ENCODE measurements at regions not wholly inside any gene's neighbourhood (a gene's known extent, or its start where the extent isn't known, plus 50 kb on each side); places are given as distances from the start of the nearest gene placed in this dataset.
A peak's percentile ranks its signal among the peaks of the same experiment; 100 is the strongest.

DNA sequence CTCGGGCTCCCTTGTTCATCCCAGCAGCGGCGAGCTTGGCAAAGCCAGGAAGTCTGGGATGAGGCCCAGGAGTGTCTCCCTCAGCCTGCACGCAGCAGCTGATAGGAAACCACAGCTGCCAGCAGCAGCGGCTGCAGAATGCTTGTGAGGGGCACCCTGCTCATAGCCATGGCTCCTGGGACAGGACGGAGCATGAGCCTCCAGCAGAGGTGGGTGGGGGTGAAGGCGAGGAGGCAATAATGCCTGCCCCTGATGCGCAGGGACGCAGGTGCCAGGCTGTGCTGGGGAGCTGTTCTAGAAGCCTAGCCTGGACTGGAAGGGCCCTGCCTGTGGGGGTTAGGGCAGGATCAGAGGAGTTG is 157.9 kb downstream of the CD83 start:
- DNase-seq (ENCODE audit: low spot score), result peak; percentile 35

DNA sequence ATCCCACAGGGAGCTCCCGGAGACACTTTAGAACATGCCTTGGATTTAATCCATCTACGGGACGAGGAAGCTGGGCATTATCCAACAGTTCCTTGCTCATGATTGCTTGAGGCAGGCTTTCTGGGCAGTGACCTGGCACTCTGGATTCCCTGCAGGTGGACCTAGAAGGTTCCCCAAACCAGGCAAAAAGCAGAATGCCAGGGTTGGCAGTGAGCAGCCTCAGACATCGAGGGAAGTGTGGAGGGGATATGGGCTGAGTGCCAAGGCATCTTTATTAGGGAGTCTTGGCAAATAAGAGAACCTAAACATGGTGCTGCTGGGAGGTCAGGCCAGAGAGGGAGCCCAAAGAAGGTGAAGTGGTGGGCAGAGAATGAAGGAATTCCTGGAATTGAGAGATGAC is 158.5 kb downstream of the CD83 start:
- no peak for DNase-seq (ENCODE audit: low spot score)

DNA sequence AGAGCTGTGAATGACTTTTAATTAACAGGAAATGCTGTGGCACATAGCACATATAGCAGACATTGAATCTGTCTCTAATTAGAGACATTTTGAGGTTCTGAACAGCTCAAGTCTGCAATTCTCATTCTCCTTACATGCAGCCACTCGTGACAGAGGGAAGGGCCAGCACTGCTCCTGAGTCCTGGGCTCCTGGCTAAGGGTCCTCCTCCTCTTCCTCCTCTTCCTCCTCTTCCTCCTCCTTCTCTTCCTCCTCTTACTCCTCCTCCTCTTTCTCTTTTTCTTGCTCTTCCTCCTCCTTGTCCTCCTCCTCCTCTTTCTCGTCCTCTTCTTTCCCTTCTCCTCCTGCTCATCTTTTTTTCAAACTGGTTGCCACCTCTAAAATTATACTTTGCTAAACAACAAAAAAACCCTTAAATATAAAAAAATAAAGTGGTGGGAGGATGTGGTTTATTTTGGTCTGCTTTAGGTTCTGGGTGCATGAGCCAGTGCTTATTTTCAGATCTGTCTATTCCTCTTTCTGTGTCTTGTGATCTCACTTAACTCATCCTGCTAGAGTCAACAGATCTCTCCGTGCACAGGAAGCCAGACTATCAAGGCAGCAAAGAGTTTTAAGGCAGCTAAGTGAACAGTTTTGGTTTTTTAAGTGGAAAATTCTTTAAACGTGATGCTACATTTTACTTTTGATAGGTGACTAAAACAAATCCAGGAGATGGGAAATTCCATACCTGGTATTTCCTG is 159.3 kb downstream of the CD83 start:
- peak; percentile 57 for DNase-seq (ENCODE audit: low spot score)

DNA sequence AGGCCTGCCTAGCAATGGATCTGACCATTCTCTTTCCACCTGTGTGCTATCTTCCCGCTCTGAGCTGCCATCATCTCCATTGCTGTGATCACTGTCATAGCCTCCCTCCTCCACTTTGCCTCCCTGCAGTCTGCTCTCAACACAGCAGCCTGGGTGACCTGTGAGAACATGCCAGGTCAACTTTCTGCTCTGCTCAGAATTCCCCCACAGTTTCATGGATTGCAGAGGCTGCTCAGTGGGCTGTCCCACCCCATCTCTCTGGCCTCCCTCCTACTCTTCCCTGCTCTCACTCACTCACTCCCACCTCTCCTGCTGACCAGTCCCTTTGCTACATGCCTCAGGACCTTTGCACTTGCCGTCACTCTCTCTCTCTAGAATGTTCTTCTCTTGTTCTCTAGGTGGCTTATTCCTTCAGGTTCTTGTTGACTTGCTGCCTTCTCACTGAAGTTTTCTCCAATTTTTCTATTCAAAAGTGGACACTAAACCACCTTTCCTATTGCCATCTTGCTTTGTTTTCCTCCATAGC is 159.9 kb downstream of the CD83 start:
- DNase-seq (ENCODE audit: low spot score), result no peak

DNA sequence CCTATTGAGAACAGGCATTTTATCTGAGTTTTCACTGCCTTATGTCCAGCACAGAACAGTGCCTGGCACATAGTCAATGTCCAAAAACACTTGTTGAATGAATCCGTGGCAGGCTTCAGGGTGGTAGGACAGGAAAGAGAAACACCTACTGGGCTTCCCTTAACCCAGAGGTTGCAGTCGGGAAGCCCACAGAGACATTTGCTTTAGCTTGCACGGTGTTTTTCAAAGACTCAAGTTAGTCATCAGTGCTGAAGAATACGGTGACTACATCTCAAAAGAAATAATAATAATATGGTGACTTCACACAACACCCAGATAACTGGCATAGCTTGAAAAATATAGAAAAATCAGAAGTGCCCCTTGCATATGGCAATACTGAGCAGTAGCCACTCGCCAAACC is 160.4 kb downstream of the CD83 start:
- DNase-seq (ENCODE audit: low spot score), result no peak

DNA sequence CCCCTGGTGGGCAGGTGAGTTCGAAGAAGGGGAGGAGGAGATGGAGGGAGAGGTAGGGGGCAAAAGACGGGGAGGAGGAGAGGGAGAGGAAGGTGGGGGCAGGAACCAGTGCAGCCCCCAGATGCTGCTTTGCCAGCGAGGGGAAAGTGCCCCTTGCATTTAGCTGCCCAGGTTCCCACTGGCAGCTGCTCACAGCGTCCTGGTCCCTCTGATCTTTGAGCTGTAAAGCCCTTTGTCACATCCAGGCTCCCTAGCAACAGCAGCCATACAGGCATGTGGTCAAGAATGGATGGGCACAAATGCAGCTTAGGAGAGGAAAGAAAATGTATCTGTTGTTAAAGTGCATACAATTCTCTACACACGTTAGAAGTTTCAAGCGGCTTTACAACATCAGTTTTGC is 160.9 kb downstream of the CD83 start:
- no peak for DNase-seq (ENCODE audit: low spot score)

- no peak for DNase-seq (ENCODE audit: low spot score)
Measured at GRCh38 chr6:14280006-14280510, 162.5 kb downstream of the CD83 start.

- no peak for DNase-seq (ENCODE audit: low spot score)
Measured at GRCh38 chr6:14280766-14281293, 163.3 kb downstream of the CD83 start.

GRCh38 chr6:14281811-14282660 is 164.5 kb downstream of the CD83 start:
- DNase-seq (ENCODE audit: low spot score), result no peak

DNA sequence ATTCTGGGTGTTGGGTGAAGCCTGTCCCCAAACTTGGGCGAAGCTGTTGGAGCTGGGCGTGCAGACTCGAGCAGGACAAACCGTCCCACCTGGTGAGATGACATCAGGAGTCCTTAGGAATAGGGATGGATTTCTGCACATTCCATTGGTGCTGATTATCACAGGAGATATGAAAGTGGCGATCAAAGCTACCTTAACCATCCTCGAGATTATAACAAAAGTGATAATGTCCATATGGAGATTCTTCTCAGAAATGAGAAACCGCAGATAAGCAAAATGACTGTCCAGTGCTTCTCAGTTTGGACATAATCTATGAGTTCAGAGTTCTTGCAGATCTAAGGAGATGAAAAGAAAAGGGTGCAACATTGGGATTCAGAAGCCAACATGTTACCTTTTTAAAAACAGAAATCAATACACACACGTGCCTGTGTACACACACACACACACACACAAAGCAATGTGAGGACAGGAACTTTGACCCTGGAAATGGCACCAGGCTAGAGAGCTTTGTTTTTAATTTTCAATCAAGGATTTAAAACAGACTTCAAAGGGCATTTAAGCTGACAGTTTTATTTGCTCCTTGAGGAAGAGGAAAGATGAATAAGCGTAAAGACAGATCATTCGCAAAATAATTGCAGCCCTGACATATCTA is 165.4 kb downstream of the CD83 start:
- no peak for DNase-seq (ENCODE audit: low spot score)

- no peak for DNase-seq (ENCODE audit: low spot score)
Measured at GRCh38 chr6:14283600-14284235, 166.1 kb downstream of the CD83 start.

- DNase-seq (ENCODE audit: low spot score), result no peak
Measured at GRCh38 chr6:14284969-14285590, 167.5 kb downstream of the CD83 start.

DNA sequence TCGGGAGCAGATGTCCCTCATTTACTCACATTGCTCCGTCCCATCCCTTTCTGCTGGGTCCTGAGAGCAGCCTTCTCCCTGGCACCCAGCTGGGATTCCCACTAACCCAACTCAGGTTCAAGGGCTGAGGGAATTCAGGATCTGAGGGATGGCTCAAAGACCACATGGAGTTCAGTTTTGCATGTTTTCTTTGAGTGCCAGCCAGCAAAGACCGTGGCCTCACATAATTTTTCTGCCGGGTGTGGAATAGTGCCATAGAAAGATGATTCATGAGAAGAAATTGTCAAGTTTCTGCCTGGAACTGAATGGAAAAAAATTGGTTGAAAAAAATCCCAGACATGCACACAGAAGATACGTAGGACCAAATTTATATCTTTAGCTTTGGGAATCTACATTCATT is 168.6 kb downstream of the CD83 start:
- no peak for DNase-seq (ENCODE audit: low spot score)

DNA sequence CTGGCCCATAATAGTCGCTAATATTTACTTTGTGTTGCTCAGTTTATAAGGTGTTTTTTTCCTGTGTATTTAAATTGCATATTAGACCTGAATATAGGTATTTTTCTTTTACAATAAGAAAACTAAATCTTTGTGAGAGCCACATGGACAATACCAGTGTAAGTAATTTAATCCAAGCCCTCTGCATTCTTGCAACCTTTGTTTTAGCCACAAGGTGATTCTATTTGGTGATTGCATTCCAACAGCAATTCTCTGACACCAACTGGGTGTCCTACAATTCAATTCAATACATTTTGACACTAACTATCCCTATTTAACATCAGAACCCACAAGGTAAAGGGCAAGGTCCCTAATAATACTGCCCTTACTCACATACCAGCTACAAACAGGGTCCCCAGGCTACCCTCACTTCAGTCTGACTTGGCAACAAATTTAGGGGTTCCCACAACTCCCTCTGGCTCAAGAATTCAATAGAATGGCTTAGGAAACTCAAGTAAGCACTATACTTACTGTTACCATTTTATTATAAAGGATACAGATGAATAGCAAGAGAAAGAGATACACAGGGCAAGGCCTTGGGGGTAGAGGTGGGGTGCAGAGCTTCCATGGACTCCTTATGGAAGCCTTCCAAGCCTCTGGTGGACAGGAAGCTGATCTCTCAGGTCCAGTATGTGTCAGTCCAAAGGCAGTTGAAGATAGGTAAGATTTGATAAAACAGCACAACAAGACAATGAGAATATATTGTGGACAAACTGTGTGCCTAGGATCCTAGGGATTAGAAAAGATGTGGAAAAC is 169.3 kb downstream of the CD83 start:
- no peak for DNase-seq (ENCODE audit: low spot score)

- no peak for DNase-seq (ENCODE audit: low spot score)
Measured at GRCh38 chr6:14287707-14288106, 170.1 kb downstream of the CD83 start.

DNA sequence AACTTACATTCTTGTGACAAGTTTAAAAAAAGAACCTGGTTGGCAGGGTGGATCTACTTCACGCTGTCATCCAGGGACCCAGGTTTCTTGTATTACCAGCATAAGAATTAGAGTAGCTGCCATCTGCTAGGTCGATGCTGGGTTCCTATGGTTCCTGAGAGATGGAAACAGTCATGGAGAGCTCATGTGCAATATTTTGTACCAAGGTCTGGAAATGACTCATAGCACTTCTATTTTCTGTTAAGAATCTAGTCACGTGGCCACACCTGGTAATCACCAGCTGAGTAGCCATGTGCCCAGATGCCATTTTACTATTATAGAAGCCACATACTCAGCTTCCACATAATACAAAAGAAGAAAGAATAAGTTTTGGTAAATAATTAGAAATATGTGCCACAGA is 171.3 kb downstream of the CD83 start:
- DNase-seq (ENCODE audit: low spot score), result no peak

- no peak for DNase-seq (ENCODE audit: low spot score)
Measured at GRCh38 chr6:14290041-14290771, 172.6 kb downstream of the CD83 start.

DNA sequence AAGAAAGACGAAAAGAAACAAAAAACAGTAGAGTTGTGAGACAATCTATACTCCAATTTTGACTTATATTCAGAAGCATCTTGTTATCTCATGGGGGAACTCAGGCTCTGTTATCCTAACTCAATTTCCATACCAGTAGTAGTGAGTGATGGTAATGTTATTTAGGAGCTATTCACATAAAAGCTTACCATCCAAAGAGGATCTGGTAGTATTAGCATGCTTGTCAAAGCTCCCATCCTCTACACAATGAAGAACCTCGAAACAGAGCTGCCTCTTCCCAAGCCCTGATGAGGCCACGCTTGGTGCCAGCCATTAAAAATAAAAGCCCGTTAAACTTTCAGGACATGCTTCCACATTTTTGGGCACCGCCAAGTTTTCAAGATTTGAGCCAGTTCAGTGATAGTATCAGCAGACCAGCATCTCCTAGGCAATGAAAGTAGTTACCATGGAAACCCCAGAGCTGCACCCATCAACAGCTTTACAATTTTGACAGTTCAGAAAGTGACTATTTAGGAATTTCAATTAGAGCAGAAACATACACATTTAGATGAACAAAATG is 173.3 kb downstream of the CD83 start:
- no peak for DNase-seq (ENCODE audit: low spot score)

- DNase-seq (ENCODE audit: low spot score), result no peak
Measured at GRCh38 chr6:14291331-14291730, 173.8 kb downstream of the CD83 start.

DNA sequence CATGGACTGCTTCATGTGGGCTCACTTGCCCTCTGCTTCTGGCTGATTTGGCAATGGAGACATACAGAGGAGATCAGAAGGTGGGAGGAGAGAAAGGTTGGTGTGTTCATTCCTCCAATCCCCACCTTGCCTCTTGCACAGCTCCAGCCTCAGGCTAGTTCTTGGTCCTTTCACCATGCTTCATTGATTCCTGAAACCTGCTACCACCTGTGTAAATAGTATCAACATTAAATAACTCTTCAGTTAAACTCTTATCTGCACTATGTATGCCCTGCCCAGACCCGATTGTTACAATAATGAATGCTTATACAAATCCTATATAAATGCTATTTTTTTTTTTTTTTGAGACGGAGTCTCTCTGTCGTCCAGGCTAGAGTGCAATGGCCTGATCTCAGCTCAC is 174.5 kb downstream of the CD83 start:
- DNase-seq (ENCODE audit: low spot score), result no peak

All from Ammon's horn (tissue), 1 donor.